ENCODE measurements at regions not wholly inside any gene's neighbourhood (a gene's known extent, or its start where the extent isn't known, plus 50 kb on each side); places are given as distances from the start of the nearest gene placed in this dataset.

GRCh38 chr14:83988275-83988674, 1541.7 kb upstream of the FLRT2 start:
- no peak for DNase-seq

DNA sequence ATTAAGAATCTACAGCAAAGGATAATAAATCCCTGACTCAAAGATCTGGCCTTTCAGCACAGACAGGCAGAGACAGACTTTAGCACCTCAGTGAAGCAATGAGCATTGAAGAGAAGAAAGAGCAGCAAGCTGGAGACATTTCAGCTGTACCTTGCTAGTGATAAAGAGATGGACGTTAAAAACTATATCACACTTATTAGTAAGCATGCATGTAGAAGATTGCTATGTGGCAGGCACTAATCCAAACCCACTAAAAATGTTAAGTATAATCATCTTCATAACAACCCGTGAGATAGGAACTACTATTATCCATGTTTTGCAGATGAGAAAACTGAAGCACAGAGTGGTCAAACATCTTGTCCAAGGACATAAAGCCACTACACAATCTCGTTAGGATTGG, 1538.3 kb upstream of the FLRT2 start:
- DNase-seq = no peak

DNA sequence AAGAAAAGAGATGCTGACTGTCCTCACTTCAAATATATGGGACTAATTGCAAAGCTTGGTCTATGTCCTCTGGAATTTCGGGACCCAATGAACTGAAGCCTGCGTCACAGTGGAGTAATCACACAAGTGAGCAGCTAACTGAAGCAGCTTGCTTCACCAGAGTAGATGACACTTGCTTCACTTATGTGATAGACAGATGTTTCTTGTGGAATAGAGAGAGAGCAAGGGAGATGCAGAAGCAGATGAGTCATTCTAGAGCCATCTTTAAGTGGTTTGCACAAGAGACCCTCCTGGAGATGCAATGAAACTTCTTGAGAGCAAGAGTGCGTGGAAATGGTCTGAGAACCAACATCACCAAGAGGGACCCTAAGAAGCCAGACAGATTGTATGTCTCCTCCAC, 1537.1 kb upstream of the FLRT2 start:
- DNase-seq = no peak

DNA sequence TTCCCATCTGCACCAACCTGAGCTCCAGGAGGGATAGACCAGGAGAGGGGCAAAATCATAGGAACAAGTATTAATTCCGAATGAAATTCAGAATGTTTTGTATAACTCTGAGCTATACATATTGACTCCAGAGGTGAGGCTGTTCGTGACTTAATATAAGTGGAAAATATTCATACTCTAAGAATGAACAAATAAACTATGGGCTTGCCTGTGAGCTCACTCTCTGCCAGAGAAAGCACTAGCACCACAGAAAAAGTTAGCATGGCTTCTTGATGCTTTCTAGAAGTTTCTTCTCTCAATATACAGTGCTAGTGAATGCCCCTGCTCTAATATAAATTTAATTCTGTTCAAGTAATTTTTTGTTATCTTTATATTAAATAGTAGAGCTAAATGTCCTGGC, 1536.4 kb upstream of the FLRT2 start:
- no peak for DNase-seq

DNA sequence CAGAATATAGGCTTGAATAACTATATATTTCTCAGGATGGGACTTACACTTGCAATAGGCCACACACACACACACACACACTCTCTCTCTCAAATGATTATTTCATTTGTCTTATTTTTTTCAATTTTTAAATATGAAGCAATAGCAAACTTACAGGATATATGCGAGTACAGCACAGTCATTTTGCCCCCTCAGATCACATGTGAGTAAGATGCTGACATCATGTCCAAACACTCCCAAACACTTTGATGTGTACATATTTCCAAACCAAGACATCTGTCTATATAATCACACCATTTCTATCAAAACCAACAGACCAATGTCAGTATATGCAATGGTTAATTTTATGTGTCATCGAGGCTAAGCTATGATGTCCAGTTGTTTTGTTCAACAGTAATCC, 1535.9 kb upstream of the FLRT2 start:
- DNase-seq = no peak

GRCh38 chr14:84001023-84001422, 1528.9 kb upstream of the FLRT2 start:
- DNase-seq = no peak

- DNase-seq = no peak
These were observed 1526.6 kb upstream of the FLRT2 start for GRCh38 chr14:84003346-84003745.

DNA sequence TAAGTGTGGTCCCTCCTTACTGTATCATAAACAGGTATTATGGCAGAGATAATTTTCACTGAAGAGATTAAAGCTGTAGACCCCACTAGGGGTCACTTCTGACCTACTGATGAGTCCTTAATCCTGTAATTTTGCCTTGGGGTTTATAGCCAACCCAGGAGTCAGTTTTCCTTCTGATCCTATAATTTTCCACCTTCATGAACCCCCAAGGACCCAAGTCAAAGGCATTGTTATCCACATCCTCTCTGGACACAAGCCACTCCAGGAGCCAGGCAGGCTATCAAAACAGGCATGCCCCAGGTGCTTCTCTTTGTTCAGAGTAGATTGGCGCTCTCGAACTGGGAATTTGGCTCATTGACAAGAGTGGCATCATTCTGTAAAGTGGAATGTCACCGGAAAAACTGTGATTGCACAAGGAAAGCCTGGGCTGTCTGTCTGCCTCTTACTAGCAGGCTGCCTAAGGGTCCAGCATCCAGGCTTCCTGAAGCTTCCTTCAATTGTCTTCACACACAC, 1523.2 kb upstream of the FLRT2 start:
- DNase-seq = no peak

- no peak for DNase-seq
These were observed 1516.5 kb upstream of the FLRT2 start for GRCh38 chr14:84013424-84013823.

DNA sequence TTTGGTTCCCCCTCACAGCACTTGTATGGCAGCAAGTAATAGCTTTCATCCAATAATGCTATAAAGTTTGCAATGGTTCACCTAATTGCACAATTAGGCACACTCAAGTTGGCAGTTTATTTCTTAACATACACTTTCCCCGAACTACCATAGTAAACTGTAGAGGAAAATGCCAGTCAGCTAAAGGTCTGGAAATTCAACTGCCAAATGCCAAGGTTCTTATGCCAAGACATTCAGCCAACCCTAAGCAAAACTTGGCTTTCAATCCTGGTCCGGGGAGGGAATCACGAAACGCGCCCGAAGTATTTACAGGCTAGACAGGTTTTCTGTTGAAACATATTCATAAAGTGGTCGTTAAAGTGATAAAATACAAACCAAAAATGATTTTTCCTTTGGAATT, 1512.4 kb upstream of the FLRT2 start:
- no peak for DNase-seq

DNA sequence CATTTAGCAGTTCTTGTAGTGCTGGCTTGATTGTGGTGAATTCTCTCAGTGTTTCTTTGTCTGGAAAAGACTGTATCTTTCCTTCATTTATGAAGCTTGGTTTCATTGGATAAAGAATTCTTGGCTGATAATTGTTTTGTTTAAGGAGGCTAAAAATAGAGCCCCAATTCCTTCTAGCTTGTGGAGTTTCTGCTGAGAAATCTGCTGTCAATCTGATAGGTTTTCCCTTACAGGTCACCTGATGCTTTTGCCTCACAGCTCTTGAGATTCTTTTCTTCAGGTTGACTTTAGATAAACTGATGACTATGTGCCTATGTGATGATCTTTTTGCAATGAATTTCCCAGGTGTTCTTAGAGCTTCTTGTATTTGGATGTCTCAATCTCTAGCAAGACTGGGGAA, 1508.5 kb upstream of the FLRT2 start:
- DNase-seq = no peak

- no peak for DNase-seq
These were observed 1505.6 kb upstream of the FLRT2 start for GRCh38 chr14:84024231-84024820.

DNA sequence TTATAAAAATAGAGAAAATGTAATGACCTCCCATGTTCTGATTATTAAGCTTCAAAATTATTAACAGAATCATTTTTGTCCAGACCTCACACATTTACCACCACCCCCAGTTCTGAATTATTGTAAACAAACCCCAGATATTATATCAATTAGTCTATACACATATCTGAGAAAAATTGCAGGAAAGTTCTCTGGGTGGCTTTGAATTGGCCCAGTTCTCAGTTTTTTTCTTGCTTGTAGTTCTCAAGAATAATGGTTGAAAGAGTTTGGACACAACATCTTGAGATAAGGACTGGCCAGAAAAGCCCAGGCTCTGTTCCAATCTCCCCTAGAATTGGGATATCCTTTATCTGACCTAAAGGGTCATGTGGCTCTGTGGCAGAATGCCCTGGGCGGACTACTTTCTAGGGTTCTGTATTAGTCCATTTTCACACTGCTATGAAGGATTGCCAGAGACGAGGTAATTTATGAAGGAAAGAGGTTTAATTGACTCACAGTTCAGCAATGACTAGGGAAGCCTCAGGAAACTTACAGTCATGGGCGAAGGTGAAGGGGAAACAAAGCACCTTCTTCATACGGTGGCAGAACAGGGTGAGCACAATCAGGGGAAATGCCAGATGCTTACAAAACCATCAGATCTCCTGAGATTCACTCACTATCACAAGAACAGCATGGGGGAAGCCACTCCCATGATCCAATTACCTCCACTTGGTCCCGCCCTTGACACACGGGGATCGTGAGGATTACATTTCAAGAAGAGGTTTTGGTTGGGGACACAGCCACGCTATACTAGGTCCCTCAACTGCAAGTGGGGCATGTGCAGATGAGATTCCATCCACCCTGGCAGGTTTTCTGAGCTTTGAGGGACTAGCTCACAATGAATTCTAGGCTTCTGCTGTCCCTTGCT, 1504.6 kb upstream of the FLRT2 start:
- DNase-seq = no peak

GRCh38 chr14:84027351-84027750, 1502.6 kb upstream of the FLRT2 start:
- DNase-seq = no peak

DNA sequence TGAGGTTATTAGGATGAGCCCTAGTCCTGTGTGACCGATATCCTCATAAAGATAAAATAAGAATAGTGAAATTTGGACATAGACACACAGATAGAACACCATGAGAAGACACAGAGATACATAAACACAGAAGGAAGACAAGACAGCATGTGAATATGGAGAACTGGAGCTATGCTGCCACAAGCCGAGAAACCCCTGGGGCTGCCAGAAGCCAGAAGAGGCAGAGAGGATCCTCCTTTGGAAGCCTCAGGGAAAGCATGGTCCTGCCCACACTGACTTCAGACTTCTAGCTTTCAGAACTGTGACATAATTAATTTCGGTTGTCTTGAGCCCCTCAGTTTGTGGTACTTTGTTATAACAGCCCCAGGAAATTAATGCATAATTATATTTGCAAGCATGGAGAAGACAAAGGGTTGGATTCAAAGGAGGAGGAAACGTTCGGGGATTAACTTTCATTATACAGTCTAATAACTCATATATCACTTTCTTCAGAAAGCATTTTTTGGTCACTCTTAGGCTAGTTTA, 1501.8 kb upstream of the FLRT2 start:
- no peak for DNase-seq

GRCh38 chr14:84029246-84029645, 1500.7 kb upstream of the FLRT2 start:
- no peak for DNase-seq

GRCh38 chr14:84029720-84030119, 1500.2 kb upstream of the FLRT2 start:
- no peak for DNase-seq

- DNase-seq = peak in 1 of 2 donors; percentile 14
These were observed 1493.1 kb upstream of the FLRT2 start for GRCh38 chr14:84036840-84037239.

GRCh38 chr14:84037593-84037992, 1492.4 kb upstream of the FLRT2 start:
- no peak for DNase-seq

DNA sequence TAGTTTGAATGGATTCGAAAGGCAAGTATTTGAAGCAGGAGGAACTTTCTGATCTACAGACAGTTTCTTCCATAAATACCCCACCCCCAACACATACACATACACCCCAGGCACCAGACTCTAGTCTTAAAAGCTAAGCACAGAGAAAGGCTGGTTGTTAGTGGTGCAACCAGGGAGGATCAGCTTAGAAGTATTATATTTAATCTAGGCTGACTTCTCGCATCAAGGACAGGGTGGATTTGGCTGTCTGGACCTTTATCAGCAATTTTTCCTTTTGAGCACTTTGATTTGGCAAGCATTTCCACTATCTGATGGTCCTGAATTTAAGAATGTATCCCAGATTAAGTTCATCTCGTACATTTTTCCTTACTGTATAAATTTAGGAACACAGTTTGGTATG, 1489.8 kb upstream of the FLRT2 start:
- no peak for DNase-seq

- no peak for DNase-seq
These were observed 1488.5 kb upstream of the FLRT2 start for GRCh38 chr14:84041421-84041820.

DNA sequence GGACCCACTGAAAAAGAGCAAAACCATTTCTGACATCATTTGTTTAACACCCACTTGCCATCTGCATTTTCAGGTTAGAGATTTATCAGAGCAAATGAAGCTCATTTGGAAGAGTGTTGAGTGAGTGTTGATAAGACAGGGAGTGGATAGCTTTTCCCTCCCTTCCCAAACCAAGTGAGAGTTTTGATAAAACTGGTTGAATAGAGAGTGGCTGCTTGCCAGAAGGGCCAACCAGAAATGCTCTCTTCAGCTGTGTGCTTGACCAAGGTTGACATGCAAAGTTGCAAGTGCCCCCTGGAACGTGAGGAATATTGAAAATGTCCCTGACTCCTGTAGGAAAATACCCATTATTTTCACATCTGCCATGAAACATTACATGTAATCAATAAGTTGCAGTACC, 1487.0 kb upstream of the FLRT2 start:
- no peak for DNase-seq

- DNase-seq = no peak
These were observed 1465.4 kb upstream of the FLRT2 start for GRCh38 chr14:84064316-84065125.
